ENCODE measurements at regions not wholly inside any gene's neighbourhood (a gene's known extent, or its start where the extent isn't known, plus 50 kb on each side); places are given as distances from the start of the nearest gene placed in this dataset.

DNA sequence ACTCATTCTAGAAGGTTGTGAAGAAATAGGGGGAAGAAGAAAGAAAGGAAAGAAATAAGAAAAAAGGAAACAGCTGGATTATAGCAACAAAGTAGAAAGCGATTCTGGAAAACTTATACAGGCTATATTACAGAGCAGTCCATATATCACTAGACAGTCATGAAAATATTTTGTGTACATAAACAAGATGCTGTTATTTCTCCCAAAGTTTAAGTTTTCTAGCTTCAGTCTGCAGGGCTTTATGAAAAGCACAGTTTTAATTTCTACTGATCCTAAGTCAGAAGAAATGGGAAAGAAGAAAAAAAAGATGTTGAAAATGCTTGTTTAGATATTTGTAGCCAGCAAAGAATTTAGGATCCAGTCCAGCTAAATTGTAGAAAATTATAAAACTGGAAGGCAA, 321.4 kb upstream of the NDN start:
- TF ChIP-seq, protein P1, sequence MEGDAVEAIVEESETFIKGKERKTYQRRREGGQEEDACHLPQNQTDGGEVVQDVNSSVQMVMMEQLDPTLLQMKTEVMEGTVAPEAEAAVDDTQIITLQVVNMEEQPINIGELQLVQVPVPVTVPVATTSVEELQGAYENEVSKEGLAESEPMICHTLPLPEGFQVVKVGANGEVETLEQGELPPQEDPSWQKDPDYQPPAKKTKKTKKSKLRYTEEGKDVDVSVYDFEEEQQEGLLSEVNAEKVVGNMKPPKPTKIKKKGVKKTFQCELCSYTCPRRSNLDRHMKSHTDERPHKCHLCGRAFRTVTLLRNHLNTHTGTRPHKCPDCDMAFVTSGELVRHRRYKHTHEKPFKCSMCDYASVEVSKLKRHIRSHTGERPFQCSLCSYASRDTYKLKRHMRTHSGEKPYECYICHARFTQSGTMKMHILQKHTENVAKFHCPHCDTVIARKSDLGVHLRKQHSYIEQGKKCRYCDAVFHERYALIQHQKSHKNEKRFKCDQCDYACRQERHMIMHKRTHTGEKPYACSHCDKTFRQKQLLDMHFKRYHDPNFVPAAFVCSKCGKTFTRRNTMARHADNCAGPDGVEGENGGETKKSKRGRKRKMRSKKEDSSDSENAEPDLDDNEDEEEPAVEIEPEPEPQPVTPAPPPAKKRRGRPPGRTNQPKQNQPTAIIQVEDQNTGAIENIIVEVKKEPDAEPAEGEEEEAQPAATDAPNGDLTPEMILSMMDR (IDR thresholded peaks at IDR 0.05): no peak
- TF ChIP-seq POLR2A (IDR thresholded peaks at IDR 0.05) (no peak), EP300 (IDR thresholded peaks at IDR 0.05) (no peak)
